ENCODE measurements at regions not wholly inside any gene's neighbourhood (a gene's known extent, or its start where the extent isn't known, plus 50 kb on each side); places are given as distances from the start of the nearest gene placed in this dataset.

GRCh38 chr6:15854378-15854777 lies 191.6 kb upstream of the DTNBP1 start:
- TF ChIP-seq POLR2A (IDR thresholded peaks at IDR 0.05) (no peak), CTCF (IDR thresholded peaks at IDR 0.05) (no peak)

All from right lobe of liver (tissue), 4 donors.